ENCODE measurements at regions not wholly inside any gene's neighbourhood (a gene's known extent, or its start where the extent isn't known, plus 50 kb on each side); places are given as distances from the start of the nearest gene placed in this dataset.

GRCh38 chr2:162932416-162932815 is 93.8 kb upstream of the KCNH7 start:
- ATAC-seq (no peak), DNase-seq (no peak)
- intact Hi-C loops (cut with micrococcal nuclease), result no loop called here

DNA sequence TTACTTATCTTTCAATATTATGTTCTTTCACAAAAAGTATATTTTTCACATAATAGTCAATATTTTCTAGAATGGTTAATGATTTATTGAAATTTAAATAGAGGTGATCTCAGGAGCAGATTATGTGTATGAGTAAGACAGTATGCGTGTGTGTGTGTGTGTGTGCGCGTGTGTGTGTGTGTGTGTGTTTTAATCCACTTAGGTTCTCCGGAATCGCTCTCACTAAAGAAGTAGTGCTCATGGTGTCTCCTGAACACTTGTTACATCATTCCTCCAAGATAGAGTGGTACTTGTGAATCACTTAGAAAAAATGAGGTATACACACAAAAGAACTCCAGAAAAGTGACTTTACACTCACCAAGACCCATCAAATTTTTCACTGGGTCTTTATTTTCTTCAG is 91.0 kb upstream of the KCNH7 start:
- intact Hi-C loops (cut with micrococcal nuclease), result no loop called here
- ATAC-seq (no peak), DNase-seq (no peak)

GRCh38 chr2:162928356-162928755 is 89.8 kb upstream of the KCNH7 start:
- no peak for DNase-seq
- intact Hi-C loops (cut with micrococcal nuclease), result no loop called here
- no peak for ATAC-seq

- no peak for ATAC-seq
- intact Hi-C loops (cut with micrococcal nuclease), result no loop called here
- no peak for DNase-seq
Measured at GRCh38 chr2:162926907-162927306, 88.3 kb upstream of the KCNH7 start.

GRCh38 chr2:162926501-162926900 is 87.9 kb upstream of the KCNH7 start:
- DNase-seq (no peak), ATAC-seq (no peak)
- intact Hi-C loops (cut with micrococcal nuclease), result no loop called here

DNA sequence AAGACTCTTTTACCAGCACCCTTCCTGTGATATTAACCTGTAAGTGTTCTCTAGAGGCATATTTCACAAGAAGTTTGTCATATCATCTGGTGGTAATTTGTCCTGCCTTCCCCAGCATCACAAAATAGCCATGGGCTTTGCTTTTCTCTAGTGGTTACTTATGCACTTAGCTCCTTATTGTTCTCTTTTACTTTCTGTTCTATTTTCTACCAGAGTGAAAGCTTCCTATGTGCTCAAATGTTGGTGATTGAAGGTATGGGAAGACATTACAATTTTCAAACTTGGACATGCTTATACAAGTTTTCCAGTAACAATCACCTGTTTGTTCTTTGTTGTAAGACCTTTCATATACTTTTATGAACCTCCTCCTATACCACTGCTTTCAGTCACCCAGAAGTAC is 87.0 kb upstream of the KCNH7 start:
- ATAC-seq (no peak), DNase-seq (no peak)
- intact Hi-C loops (cut with micrococcal nuclease), result no loop called here

DNA sequence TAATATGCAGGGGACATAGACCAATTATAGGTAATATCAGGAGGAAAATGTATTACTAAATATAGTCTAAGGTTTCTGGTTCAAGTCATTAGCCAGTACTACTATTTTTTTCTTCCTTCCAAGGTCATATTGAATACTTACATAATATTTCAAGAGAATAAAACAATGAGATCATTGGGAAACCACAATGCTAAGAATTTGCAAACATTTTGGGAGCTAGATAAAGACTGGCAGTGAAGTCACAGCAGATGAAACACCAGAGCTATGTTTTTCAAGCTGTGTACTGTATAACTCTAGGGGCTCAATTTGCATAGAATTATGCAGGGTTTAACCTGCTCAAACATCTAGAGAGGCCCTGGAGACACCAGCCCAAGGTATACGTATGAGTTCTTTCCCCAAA is 80.5 kb upstream of the KCNH7 start:
- no peak for ATAC-seq
- no peak for DNase-seq

GRCh38 chr2:162917626-162918025 is 79.1 kb upstream of the KCNH7 start:
- DNase-seq, result no peak
- intact Hi-C loops (cut with micrococcal nuclease), result no loop called here
- no peak for ATAC-seq

More for the DNA sequence above, 80.5 kb upstream of the KCNH7 start:
- intact Hi-C loops (cut with micrococcal nuclease), result no loop called here

DNA sequence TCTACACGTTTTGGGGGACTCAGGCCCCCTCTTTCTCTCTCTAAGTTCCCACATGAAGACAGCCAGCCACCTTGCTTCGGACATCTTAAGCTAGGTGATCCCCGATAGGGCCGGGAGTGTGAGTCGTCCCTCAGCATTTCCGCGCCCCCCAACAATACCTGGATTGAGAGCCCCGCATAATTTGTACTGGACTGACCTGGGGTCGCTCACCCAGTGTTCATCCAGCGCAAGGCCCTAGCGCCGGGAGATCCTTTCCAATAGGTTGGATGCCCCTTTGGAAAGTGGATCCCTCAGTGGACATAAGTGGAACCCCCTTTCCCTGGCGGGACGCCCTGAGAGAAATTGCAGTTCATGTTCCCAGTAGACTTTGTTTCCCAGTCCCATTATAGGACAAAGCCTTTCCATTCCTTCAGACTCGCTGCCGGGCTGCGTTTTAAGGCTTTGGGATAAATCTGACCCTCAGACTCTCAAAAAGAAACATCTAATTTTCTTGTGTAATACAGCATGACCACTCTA is 77.8 kb upstream of the KCNH7 start:
- DNase-seq (no peak), ATAC-seq (no peak)
- intact Hi-C loops (cut with micrococcal nuclease), result no loop called here

GRCh38 chr2:162915858-162916257 is 77.3 kb upstream of the KCNH7 start:
- intact Hi-C loops (cut with micrococcal nuclease), result no loop called here
- DNase-seq, result no peak
- no peak for ATAC-seq

DNA sequence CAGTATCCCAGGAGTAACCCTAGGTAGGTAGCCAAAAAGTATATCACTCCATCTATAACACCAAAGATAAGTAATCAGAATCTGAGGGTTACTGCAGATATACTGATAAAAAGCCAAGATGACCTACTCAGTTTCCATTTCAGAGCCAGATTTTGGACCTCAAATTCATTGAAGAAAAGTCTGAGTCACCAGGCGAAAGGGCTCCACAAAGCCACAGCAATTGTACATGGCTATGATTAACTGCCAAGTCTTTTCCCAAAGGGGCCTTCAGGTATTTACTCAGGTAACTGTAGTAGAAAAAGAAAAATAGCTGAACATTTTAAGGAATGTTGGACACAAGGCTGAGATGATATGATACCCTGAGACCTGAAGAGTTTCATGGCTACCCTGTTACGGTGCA is 75.6 kb upstream of the KCNH7 start:
- intact Hi-C loops (cut with micrococcal nuclease), result no loop called here
- ATAC-seq (no peak), DNase-seq (no peak)

GRCh38 chr2:162912787-162913186 is 74.2 kb upstream of the KCNH7 start:
- DNase-seq (no peak), ATAC-seq (no peak)
- intact Hi-C loops (cut with micrococcal nuclease), result no loop called here

GRCh38 chr2:162908567-162908966 is 70.0 kb upstream of the KCNH7 start:
- intact Hi-C loops (cut with micrococcal nuclease), result no loop called here
- no peak for DNase-seq
- ATAC-seq, result no peak

- ATAC-seq (no peak), DNase-seq (no peak)
- intact Hi-C loops (cut with micrococcal nuclease), result no loop called here
Measured at GRCh38 chr2:162890690-162891311, 52.2 kb upstream of the KCNH7 start.

- ATAC-seq (no peak), DNase-seq (no peak)
- intact Hi-C loops (cut with micrococcal nuclease), result no loop called here
Measured at GRCh38 chr2:162888652-162889051, 50.1 kb upstream of the KCNH7 start.

Measured in left ventricle myocardium superior (tissue), 1 donor.